Panc1 (cell line): ENCODE measurements at regions not wholly inside any gene's neighbourhood (a gene's known extent, or its start where the extent isn't known, plus 50 kb on each side); places are given as distances from the start of the nearest gene placed in this dataset.

Source experiments
- POLR2AphosphoS5 ChIP-seq: IDR thresholded peaks from 2 replicates; pipeline ENCODE4 v1.6.1; 2012; ENCODE audit warnings: mild to moderate bottlenecking, low read depth, low read length, moderate library complexity
- SIN3A ChIP-seq: IDR thresholded peaks from 2 replicates; pipeline ENCODE4 v1.6.1; 2012; ENCODE audit warnings: low read depth, mild to moderate bottlenecking, low read length, moderate library complexity, borderline replicate concordance; ENCODE audit not compliant: insufficient read depth
- TCF7L2 ChIP-seq: IDR thresholded peaks from 2 replicates; pipeline ENCODE4 v1.6.1; 2011; ENCODE audit warnings: mild to moderate bottlenecking, low read depth, low read length, inconsistent platforms
- TF ChIP-seq, protein P1 (sequence below): fragments of 450-650 bp; IDR thresholded peaks from 2 replicates; pipeline ENCODE4 v1.5.1; 2017; ENCODE audit warnings: mild to moderate bottlenecking
- TF ChIP-seq, protein P2 (sequence below), 2 experiments: IDR thresholded peaks; 2 replicates each; pipeline ENCODE4 v1.6.1; 2011 to 2012; ENCODE audit warnings: low read depth in 2 of 2, control low read depth in 1 of 2, low read length in 1 of 2, mild to moderate bottlenecking in 1 of 2, moderate library complexity in 1 of 2; ENCODE audit not compliant: insufficient read depth in 1 of 2

DNA sequence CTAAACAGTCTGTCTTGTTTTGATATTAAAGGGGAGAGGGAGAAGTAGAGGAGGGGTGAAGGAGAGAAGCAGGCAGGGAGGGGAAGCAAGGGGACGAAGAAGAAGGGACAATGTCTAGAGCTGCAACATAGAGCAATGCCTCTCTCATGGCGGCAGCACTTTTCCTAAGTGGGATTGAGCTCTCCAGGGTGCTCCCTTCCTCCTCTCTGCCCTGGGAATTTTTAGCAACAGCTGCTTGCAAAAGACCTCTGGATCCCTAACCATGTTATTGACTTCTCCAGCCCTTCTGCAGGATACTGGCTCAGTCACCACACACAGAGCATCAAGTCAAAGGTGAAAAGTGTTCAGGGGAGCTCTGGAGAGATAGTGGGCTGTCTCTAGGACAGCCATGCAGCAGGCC, 734.9 kb downstream of the EPHA4 start:
- TF ChIP-seq, protein P1, sequence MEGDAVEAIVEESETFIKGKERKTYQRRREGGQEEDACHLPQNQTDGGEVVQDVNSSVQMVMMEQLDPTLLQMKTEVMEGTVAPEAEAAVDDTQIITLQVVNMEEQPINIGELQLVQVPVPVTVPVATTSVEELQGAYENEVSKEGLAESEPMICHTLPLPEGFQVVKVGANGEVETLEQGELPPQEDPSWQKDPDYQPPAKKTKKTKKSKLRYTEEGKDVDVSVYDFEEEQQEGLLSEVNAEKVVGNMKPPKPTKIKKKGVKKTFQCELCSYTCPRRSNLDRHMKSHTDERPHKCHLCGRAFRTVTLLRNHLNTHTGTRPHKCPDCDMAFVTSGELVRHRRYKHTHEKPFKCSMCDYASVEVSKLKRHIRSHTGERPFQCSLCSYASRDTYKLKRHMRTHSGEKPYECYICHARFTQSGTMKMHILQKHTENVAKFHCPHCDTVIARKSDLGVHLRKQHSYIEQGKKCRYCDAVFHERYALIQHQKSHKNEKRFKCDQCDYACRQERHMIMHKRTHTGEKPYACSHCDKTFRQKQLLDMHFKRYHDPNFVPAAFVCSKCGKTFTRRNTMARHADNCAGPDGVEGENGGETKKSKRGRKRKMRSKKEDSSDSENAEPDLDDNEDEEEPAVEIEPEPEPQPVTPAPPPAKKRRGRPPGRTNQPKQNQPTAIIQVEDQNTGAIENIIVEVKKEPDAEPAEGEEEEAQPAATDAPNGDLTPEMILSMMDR: no peak
- TF ChIP-seq, protein P2, sequence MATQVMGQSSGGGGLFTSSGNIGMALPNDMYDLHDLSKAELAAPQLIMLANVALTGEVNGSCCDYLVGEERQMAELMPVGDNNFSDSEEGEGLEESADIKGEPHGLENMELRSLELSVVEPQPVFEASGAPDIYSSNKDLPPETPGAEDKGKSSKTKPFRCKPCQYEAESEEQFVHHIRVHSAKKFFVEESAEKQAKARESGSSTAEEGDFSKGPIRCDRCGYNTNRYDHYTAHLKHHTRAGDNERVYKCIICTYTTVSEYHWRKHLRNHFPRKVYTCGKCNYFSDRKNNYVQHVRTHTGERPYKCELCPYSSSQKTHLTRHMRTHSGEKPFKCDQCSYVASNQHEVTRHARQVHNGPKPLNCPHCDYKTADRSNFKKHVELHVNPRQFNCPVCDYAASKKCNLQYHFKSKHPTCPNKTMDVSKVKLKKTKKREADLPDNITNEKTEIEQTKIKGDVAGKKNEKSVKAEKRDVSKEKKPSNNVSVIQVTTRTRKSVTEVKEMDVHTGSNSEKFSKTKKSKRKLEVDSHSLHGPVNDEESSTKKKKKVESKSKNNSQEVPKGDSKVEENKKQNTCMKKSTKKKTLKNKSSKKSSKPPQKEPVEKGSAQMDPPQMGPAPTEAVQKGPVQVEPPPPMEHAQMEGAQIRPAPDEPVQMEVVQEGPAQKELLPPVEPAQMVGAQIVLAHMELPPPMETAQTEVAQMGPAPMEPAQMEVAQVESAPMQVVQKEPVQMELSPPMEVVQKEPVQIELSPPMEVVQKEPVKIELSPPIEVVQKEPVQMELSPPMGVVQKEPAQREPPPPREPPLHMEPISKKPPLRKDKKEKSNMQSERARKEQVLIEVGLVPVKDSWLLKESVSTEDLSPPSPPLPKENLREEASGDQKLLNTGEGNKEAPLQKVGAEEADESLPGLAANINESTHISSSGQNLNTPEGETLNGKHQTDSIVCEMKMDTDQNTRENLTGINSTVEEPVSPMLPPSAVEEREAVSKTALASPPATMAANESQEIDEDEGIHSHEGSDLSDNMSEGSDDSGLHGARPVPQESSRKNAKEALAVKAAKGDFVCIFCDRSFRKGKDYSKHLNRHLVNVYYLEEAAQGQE (IDR thresholded peaks at IDR 0.05; ENCODE audit: insufficient read depth in 1 of 2, low read depth in 2 of 2, low read length in 1 of 2): no peak
- TF ChIP-seq SIN3A: no peak
- no peak for TF ChIP-seq POLR2AphosphoS5
- TF ChIP-seq TCF7L2: no peak
